Activated B cell treated with CpG ODN at 0.5 μM for 24 hours (primary cell): ENCODE measurements at regions not wholly inside any gene's neighbourhood (a gene's known extent, or its start where the extent isn't known, plus 50 kb on each side); places are given as distances from the start of the nearest gene placed in this dataset.

Source experiments
- ATAC-seq: fragments of 200-7000 bp; cut with Tn5 transposase; one replicate; pipeline ENCODE4 v1.10.0; 2021; ENCODE audit warnings: low read depth, mild to moderate bottlenecking, moderate library complexity
- CTCF ChIA-PET: fragments of 350-600 bp; sonication (Branson Sonifier 250); formaldehyde crosslinking; loops from one replicate; lab custom pipeline; 2021; ENCODE audit warnings: antibody characterized with exemption; lab: Charles Lee
- POLR2A ChIA-PET: fragments of 350-600 bp; sonication (Branson Sonifier 250); formaldehyde crosslinking; loops from one replicate; lab custom pipeline; 2021; ENCODE audit warnings: antibody characterized with exemption; lab: Charles Lee
- DNase-seq: peaks from one replicate; pipeline ENCODE4 v3.0.0; 2022
- H3K27ac Mint-ChIP-seq: one replicate; pipeline ENCODE4 v1.8.0; 2020; ENCODE audit warnings: mixed read lengths
- H3K27me3 Mint-ChIP-seq: one replicate; pipeline ENCODE4 v1.8.0; 2021; ENCODE audit warnings: mixed read lengths
- H3K36me3 Mint-ChIP-seq: one replicate; pipeline ENCODE4 v1.8.0; 2021; ENCODE audit warnings: low read depth, mixed read lengths
- H3K4me1 Mint-ChIP-seq: one replicate; pipeline ENCODE4 v1.8.0; 2021; ENCODE audit warnings: mixed read lengths
- H3K4me3 Mint-ChIP-seq: one replicate; pipeline ENCODE4 v1.8.0; 2020; ENCODE audit warnings: mild to moderate bottlenecking, mixed read lengths
- H3K9me3 Mint-ChIP-seq: one replicate; pipeline ENCODE4 v1.8.0; 2020; ENCODE audit warnings: mixed read lengths
- intact Hi-C: fragments of 100-400 bp; cut with micrococcal nuclease; formaldehyde crosslinking; loops from one replicate; pipeline ENCODE4 v1.15.1; 2024
- TF ChIP-seq, protein P1 (sequence below): fragments of 200-600 bp; IDR thresholded peaks from one replicate; pipeline ENCODE4 v1.8.0; 2022; ENCODE audit warnings: antibody characterized with exemption, mild to moderate bottlenecking

DNA sequence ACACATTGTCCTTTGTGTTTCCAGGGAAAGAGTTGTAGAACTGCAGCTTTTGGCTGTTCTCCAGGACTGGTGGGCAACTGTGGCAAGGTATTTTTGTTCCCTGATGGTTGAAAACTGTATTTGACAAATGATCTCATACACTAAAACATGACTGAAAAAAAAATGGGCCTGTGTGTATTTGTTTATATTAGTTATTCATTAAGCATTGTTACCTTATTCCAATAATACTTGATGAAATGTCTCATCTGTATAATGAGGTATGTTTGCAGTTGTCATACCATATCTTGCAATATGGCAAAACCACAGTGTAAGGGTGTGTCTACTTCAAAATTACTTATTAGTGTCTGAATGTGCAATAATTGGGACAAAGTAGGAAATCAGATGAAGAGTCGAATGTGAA, 479.4 kb upstream of the NOVA1 start:
- DNase-seq (no peak), ATAC-seq (no peak)
- ChIA-PET POLR2A (no interaction called here), CTCF (no interaction called here)
- TF ChIP-seq, protein P1, sequence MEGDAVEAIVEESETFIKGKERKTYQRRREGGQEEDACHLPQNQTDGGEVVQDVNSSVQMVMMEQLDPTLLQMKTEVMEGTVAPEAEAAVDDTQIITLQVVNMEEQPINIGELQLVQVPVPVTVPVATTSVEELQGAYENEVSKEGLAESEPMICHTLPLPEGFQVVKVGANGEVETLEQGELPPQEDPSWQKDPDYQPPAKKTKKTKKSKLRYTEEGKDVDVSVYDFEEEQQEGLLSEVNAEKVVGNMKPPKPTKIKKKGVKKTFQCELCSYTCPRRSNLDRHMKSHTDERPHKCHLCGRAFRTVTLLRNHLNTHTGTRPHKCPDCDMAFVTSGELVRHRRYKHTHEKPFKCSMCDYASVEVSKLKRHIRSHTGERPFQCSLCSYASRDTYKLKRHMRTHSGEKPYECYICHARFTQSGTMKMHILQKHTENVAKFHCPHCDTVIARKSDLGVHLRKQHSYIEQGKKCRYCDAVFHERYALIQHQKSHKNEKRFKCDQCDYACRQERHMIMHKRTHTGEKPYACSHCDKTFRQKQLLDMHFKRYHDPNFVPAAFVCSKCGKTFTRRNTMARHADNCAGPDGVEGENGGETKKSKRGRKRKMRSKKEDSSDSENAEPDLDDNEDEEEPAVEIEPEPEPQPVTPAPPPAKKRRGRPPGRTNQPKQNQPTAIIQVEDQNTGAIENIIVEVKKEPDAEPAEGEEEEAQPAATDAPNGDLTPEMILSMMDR = no peak
- H3K36me3 Mint-ChIP-seq = no peaks in the 10 kb centered on the region
- no peaks in the 10 kb centered on the region for H3K9me3 Mint-ChIP-seq
- no peaks in the 10 kb centered on the region for H3K27me3 Mint-ChIP-seq
- intact Hi-C loops = no loop called here
- H3K4me1 Mint-ChIP-seq = no peaks in the 10 kb centered on the region
- H3K4me3 Mint-ChIP-seq = no peak overlapping the region
- no peak overlapping the region for H3K27ac Mint-ChIP-seq

DNA sequence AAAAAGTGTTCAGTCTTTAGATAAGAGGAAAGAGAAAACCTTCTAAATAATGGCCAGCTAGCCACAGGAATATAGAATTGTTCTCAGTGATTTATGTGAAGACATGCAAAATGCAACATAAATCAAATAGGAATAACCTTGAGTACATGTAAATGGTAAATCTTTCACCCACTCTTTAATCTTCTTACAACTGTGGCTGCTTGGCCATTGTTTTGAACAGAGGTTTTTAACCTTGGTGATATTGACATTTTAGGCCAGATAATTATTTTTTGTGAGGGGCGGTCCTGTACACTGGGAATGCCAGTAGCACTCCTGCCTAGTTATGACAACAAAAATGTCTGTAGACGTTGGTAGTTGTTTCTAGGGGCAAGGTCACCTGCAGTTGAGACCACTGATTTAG, 479.9 kb upstream of the NOVA1 start:
- CTCF ChIA-PET = no interaction called here
- DNase-seq = no peak
- ATAC-seq = no peak
- Mint-ChIP-seq H3K4me1 (no peaks in the 10 kb centered on the region), H3K27me3 (no peaks in the 10 kb centered on the region), H3K4me3 (no peak overlapping the region), H3K36me3 (no peaks in the 10 kb centered on the region), H3K27ac (no peak overlapping the region), H3K9me3 (no peaks in the 10 kb centered on the region)
- TF ChIP-seq, protein P1 = no peak
- POLR2A ChIA-PET = no interaction called here
- intact Hi-C loops = no loop called here

DNA sequence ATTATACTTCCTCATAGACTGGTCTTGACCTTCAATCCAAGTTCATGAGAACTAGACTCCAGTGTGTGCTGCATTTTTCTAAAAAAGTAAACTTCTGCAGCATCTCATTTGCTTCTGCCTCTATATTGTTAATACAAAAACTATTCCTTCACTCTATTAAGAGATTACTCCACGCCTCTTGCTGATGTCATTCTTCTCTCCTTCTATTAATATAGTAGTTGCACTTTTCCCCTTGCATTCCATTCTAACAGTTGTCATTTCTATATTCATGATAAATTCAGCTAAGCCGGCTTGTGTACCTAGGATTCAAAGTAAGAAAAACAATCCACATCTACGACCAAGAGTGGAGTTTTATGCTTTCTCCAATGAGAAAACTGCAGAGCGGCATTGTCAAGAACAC, 480.4 kb upstream of the NOVA1 start:
- Mint-ChIP-seq H3K9me3 (no peaks in the 10 kb centered on the region), H3K4me1 (no peaks in the 10 kb centered on the region), H3K4me3 (no peak overlapping the region), H3K27ac (no peak overlapping the region), H3K27me3 (no peaks in the 10 kb centered on the region), H3K36me3 (no peaks in the 10 kb centered on the region)
- intact Hi-C loops = no loop called here
- no peak for ATAC-seq
- TF ChIP-seq, protein P1 = no peak
- CTCF ChIA-PET = no interaction called here
- POLR2A ChIA-PET = no interaction called here
- no peak for DNase-seq

DNA sequence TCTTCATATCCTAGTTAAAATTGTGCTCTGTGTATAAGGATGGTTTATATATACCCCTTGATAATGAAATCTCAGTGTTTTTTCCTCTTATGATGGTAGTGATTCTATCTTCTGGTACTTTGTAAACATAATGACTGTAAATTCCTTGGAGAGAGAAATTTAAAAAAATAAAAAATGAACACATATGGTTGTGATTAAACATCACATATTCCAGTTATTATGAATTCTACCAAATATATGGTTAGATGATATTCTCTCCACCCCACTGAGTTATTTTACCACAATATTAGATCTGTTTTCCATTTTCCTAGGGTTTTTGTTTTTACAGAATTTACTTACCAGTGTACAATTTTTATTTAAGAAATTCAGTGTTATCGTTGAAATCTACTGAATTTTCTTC, 481.9 kb upstream of the NOVA1 start:
- Mint-ChIP-seq H3K9me3 (no peaks in the 10 kb centered on the region), H3K4me1 (no peaks in the 10 kb centered on the region), H3K4me3 (no peak overlapping the region), H3K27me3 (no peaks in the 10 kb centered on the region), H3K36me3 (no peaks in the 10 kb centered on the region), H3K27ac (no peak overlapping the region)
- no peak for ATAC-seq
- intact Hi-C loops = no loop called here
- CTCF ChIA-PET = no interaction called here
- no peak for DNase-seq
- TF ChIP-seq, protein P1 = no peak
- POLR2A ChIA-PET = no interaction called here

DNA sequence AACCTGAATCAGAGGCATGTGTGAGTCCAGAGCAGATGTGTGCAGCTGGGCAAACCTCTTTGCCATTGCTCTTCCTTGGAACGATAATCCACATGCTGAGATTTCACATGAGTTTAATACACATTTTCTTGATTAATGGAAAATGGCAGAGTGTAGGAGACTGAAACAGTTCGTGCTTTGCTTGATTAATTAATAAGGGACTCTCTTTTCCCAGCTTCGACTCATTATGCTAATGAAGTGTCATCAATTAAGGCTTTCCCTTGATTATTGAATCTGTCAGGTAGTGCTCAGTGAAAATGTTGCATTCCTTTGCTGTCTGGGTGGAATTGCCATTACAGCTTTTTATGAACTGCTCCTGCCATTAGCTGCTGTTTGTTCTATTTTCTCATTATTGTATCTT, 487.7 kb upstream of the NOVA1 start:
- no peak for ATAC-seq
- Mint-ChIP-seq H3K36me3 (no peaks in the 10 kb centered on the region), H3K9me3 (no peaks in the 10 kb centered on the region), H3K27ac (no peak overlapping the region), H3K27me3 (no peaks in the 10 kb centered on the region), H3K4me3 (no peak overlapping the region), H3K4me1 (no peaks in the 10 kb centered on the region)
- ChIA-PET CTCF (no interaction called here), POLR2A (no interaction called here)
- TF ChIP-seq, protein P1 = no peak
- intact Hi-C loops = no loop called here
- no peak for DNase-seq
